GM19455 (cell line): ENCODE measurements at regions not wholly inside any gene's neighbourhood (a gene's known extent, or its start where the extent isn't known, plus 50 kb on each side); places are given as distances from the start of the nearest gene placed in this dataset.

ENCODE experiments used
- ATAC-seq: cut with Tn5 transposase; IDR thresholded peaks from one replicate; pipeline ENCODE4 v1.9.1; 2021; ENCODE audit not compliant: unreplicated experiment

GRCh38 chr6:117076076-117076475 is 189.3 kb upstream of the VGLL2 start:
- ATAC-seq = no peak

- ATAC-seq = no peak
Measured at GRCh38 chr6:117077300-117077699, 188.1 kb upstream of the VGLL2 start.

- no peak for ATAC-seq
Measured at GRCh38 chr6:117078624-117079023, 186.7 kb upstream of the VGLL2 start.

- no peak for ATAC-seq
Measured at GRCh38 chr6:117079951-117080350, 185.4 kb upstream of the VGLL2 start.

GRCh38 chr6:117089604-117090003 is 175.8 kb upstream of the VGLL2 start:
- no peak for ATAC-seq

GRCh38 chr6:117110146-117110545 is 155.2 kb upstream of the VGLL2 start:
- ATAC-seq = no peak

- ATAC-seq = no peak
Measured at GRCh38 chr6:117110737-117111136, 154.6 kb upstream of the VGLL2 start.

- ATAC-seq = no peak
Measured at GRCh38 chr6:117117652-117118051, 147.7 kb upstream of the VGLL2 start.

- no peak for ATAC-seq
Measured at GRCh38 chr6:117118490-117118889, 146.9 kb upstream of the VGLL2 start.

- ATAC-seq = no peak
Measured at GRCh38 chr6:117126213-117126612, 139.1 kb upstream of the VGLL2 start.

- ATAC-seq = no peak
Measured at GRCh38 chr6:117128052-117128451, 137.3 kb upstream of the VGLL2 start.

GRCh38 chr6:117130125-117130524 is 135.2 kb upstream of the VGLL2 start:
- ATAC-seq = no peak

GRCh38 chr6:117136702-117137101 is 128.7 kb upstream of the VGLL2 start:
- no peak for ATAC-seq

- no peak for ATAC-seq
Measured at GRCh38 chr6:117137711-117138110, 127.6 kb upstream of the VGLL2 start.

GRCh38 chr6:117138425-117138824 is 126.9 kb upstream of the VGLL2 start:
- ATAC-seq = no peak

GRCh38 chr6:117138920-117139319 is 126.4 kb upstream of the VGLL2 start:
- no peak for ATAC-seq

GRCh38 chr6:117142142-117142541 is 123.2 kb upstream of the VGLL2 start:
- ATAC-seq = no peak

- ATAC-seq = no peak
Measured at GRCh38 chr6:117142995-117143394, 122.4 kb upstream of the VGLL2 start.

GRCh38 chr6:117143647-117144046 is 121.7 kb upstream of the VGLL2 start:
- no peak for ATAC-seq

- no peak for ATAC-seq
Measured at GRCh38 chr6:117145940-117146339, 119.4 kb upstream of the VGLL2 start.

- no peak for ATAC-seq
Measured at GRCh38 chr6:117149324-117149723, 116.0 kb upstream of the VGLL2 start.

GRCh38 chr6:117156741-117157140 is 108.6 kb upstream of the VGLL2 start:
- no peak for ATAC-seq

- ATAC-seq = no peak
Measured at GRCh38 chr6:117157448-117157847, 107.9 kb upstream of the VGLL2 start.
